SH-SY5Y (cell line): ENCODE measurements at regions not wholly inside any gene's neighbourhood (a gene's known extent, or its start where the extent isn't known, plus 50 kb on each side); places are given as distances from the start of the nearest gene placed in this dataset.

ENCODE experiments used
- GATA2 ChIP-seq: IDR thresholded peaks from 2 replicates; pipeline ENCODE4 v1.6.1; 2011; ENCODE audit warnings: mild to moderate bottlenecking, low read depth, low read length
- GATA3 ChIP-seq: IDR thresholded peaks from 2 replicates; pipeline ENCODE4 v1.6.1; 2011; ENCODE audit warnings: low read depth, mild to moderate bottlenecking, low read length, moderate library complexity

DNA sequence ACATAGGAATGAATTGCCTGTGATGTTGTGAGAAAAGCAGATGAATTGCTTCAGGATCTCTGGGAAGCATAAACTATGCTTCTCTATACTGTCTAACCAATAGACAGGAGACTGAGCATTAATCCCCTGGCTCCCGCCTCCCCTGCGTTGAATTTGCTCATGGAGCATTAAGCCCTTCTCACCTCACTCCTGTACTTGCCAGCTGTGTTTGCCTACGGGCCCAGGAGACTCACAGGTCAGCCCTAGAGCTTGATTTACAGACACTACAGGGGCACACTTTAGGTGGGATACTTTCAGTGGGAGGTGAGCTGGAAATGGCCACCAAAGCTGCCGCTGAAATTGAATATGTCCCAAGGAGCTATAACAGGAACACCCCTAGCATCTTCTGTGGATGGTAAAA, 418.7 kb downstream of the CBLN4 start:
- TF ChIP-seq GATA2 (no peak), GATA3 (no peak)
